ENCODE measurements at regions not wholly inside any gene's neighbourhood (a gene's known extent, or its start where the extent isn't known, plus 50 kb on each side); places are given as distances from the start of the nearest gene placed in this dataset.

DNA sequence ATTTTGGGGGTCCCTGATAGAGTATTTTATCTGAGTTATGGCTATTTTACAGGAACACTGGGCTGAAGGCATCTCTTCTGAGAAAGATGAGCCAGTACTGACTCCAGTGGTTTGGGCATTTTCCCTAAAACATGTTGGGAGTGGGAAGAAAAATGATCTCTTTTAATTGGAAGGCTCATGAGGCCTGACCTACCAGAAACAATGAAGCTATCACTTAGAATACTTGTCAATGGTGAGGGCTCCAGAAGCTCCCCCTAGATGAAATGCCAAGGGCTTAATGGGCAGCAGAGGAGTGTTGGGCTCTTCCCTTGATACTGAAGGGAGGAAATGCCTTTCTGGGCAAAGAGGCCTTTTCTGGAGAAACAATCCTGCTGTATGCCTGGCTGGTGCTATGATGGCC lies 63.5 kb upstream of the BDNF start:
- Histone ChIP-seq H3K27me3 (ENCODE audit: control insufficient read depth in 4 of 4, insufficient read depth in 4 of 4, low read length in 3 of 4) (no peaks in the 10 kb centered on the region), H3K9me3 (ENCODE audit: control insufficient read depth in 4 of 4, low read length in 3 of 4) (no peaks in the 10 kb centered on the region), H3K27ac (ENCODE audit: low read depth in 1 of 2, low read length in 2 of 2) (no peak overlapping the region), H3K36me3 (ENCODE audit: control insufficient read depth in 4 of 4, insufficient read depth in 3 of 4, low read depth in 1 of 4, low read length in 3 of 4) (no peaks in the 10 kb centered on the region), H3K4me3 (ENCODE audit: low read depth in 1 of 3, low read length in 3 of 3) (no peak overlapping the region), H3K4me1 (ENCODE audit: control insufficient read depth in 4 of 4, insufficient read depth in 4 of 4, low read length in 3 of 4) (no peaks in the 10 kb centered on the region), H3K9ac (ENCODE audit: low read depth in 1 of 2, low read length in 2 of 2) (no peak overlapping the region)
- DNase-seq (ENCODE audit: low spot score): no peak
- TF ChIP-seq, protein P1, sequence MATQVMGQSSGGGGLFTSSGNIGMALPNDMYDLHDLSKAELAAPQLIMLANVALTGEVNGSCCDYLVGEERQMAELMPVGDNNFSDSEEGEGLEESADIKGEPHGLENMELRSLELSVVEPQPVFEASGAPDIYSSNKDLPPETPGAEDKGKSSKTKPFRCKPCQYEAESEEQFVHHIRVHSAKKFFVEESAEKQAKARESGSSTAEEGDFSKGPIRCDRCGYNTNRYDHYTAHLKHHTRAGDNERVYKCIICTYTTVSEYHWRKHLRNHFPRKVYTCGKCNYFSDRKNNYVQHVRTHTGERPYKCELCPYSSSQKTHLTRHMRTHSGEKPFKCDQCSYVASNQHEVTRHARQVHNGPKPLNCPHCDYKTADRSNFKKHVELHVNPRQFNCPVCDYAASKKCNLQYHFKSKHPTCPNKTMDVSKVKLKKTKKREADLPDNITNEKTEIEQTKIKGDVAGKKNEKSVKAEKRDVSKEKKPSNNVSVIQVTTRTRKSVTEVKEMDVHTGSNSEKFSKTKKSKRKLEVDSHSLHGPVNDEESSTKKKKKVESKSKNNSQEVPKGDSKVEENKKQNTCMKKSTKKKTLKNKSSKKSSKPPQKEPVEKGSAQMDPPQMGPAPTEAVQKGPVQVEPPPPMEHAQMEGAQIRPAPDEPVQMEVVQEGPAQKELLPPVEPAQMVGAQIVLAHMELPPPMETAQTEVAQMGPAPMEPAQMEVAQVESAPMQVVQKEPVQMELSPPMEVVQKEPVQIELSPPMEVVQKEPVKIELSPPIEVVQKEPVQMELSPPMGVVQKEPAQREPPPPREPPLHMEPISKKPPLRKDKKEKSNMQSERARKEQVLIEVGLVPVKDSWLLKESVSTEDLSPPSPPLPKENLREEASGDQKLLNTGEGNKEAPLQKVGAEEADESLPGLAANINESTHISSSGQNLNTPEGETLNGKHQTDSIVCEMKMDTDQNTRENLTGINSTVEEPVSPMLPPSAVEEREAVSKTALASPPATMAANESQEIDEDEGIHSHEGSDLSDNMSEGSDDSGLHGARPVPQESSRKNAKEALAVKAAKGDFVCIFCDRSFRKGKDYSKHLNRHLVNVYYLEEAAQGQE (IDR thresholded peaks at IDR 0.05): no peak

DNA sequence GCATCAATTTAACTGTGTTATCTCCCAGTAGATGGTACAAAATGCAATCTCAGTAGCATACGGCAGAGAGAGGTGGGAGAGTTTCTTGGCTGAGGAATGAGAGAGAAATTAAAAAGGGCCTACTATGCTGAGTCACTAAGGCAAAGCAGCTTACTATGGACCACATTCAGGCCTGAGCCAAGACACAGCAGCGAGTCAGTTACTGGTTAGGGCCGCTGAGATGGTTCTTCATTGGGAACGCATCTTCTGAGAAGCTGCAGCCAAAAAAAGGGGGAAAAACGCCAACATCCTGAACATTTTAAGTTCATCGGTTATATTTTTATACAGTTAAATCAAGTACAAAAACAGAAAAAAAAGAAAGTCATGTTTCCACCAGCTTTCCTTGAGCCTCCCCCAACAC lies 61.1 kb upstream of the BDNF start:
- Histone ChIP-seq H3K27me3 (ENCODE audit: control insufficient read depth in 4 of 4, insufficient read depth in 4 of 4, low read length in 3 of 4) (no peaks in the 10 kb centered on the region), H3K9ac (ENCODE audit: low read depth in 1 of 2, low read length in 2 of 2) (no peak overlapping the region), H3K36me3 (ENCODE audit: control insufficient read depth in 4 of 4, insufficient read depth in 3 of 4, low read depth in 1 of 4, low read length in 3 of 4) (no peaks in the 10 kb centered on the region), H3K9me3 (ENCODE audit: control insufficient read depth in 4 of 4, low read length in 3 of 4) (no peaks in the 10 kb centered on the region), H3K27ac (ENCODE audit: low read depth in 1 of 2, low read length in 2 of 2) (no peak overlapping the region), H3K4me1 (ENCODE audit: control insufficient read depth in 4 of 4, insufficient read depth in 4 of 4, low read length in 3 of 4) (no peaks in the 10 kb centered on the region), H3K4me3 (ENCODE audit: low read depth in 1 of 3, low read length in 3 of 3) (no peak overlapping the region)
- no peak for DNase-seq (ENCODE audit: low spot score)
- no peak for TF ChIP-seq TAF1 (conservative IDR thresholded peaks at IDR 0.05)
- TF ChIP-seq GABPA (IDR thresholded peaks at IDR 0.05 in 1 of 2, conservative IDR thresholded peaks at IDR 0.05 in 1 of 2): no peak
- WGBS: 78% methylated on average over 6 of the region's 6 CpGs

DNA sequence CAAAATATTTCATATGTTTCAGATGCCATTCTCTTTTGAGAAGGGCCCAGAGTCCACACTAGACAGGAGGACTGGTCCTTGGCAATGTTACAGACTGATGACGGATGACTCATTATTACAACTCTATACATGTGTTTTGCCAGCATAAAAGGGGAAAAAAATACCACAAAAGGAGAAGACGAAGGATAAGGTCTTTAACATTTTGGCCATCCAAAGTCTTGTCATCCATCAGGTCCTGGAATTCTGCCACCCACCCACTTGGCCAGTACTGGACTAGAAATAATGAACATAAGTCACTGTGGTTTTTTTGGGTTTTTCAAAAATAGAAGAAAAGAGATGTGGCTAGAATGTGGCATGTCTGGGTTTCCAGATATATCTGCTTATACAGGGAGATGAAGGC lies 57.7 kb upstream of the BDNF start:
- Histone ChIP-seq H3K27me3 (ENCODE audit: control insufficient read depth in 4 of 4, insufficient read depth in 4 of 4, low read length in 3 of 4) (no peaks in the 10 kb centered on the region), H3K36me3 (ENCODE audit: control insufficient read depth in 4 of 4, insufficient read depth in 3 of 4, low read depth in 1 of 4, low read length in 3 of 4) (no peaks in the 10 kb centered on the region), H3K9ac (ENCODE audit: low read depth in 1 of 2, low read length in 2 of 2) (no peak overlapping the region), H3K9me3 (ENCODE audit: control insufficient read depth in 4 of 4, low read length in 3 of 4) (no peaks in the 10 kb centered on the region), H3K4me3 (ENCODE audit: low read depth in 1 of 3, low read length in 3 of 3) (no peak overlapping the region), H3K4me1 (ENCODE audit: control insufficient read depth in 4 of 4, insufficient read depth in 4 of 4, low read length in 3 of 4) (no peaks in the 10 kb centered on the region), H3K27ac (ENCODE audit: low read depth in 1 of 2, low read length in 2 of 2) (no peak overlapping the region)
- TF ChIP-seq NR2F2 (IDR thresholded peaks at IDR 0.05) (no peak), SP1 (IDR thresholded peaks at IDR 0.05) (no peak), FOXA1 (IDR thresholded peaks at IDR 0.05) (no peak), JUND (IDR thresholded peaks at IDR 0.05) (no peak), FOXA2 (IDR thresholded peaks at IDR 0.05) (no peak), RAD21 (IDR thresholded peaks at IDR 0.05) (no peak), YY1 (IDR thresholded peaks at IDR 0.05) (no peak), TAF1 (conservative IDR thresholded peaks at IDR 0.05) (no peak), GABPA (IDR thresholded peaks at IDR 0.05 in 1 of 2, conservative IDR thresholded peaks at IDR 0.05 in 1 of 2) (no peak)
- TF ChIP-seq, protein P2, sequence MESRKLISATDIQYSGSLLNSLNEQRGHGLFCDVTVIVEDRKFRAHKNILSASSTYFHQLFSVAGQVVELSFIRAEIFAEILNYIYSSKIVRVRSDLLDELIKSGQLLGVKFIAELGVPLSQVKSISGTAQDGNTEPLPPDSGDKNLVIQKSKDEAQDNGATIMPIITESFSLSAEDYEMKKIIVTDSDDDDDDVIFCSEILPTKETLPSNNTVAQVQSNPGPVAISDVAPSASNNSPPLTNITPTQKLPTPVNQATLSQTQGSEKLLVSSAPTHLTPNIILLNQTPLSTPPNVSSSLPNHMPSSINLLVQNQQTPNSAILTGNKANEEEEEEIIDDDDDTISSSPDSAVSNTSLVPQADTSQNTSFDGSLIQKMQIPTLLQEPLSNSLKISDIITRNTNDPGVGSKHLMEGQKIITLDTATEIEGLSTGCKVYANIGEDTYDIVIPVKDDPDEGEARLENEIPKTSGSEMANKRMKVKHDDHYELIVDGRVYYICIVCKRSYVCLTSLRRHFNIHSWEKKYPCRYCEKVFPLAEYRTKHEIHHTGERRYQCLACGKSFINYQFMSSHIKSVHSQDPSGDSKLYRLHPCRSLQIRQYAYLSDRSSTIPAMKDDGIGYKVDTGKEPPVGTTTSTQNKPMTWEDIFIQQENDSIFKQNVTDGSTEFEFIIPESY (IDR thresholded peaks at IDR 0.05): no peak
- WGBS: 78% methylated on average over 2 of the region's 2 CpGs
- DNase-seq (ENCODE audit: low spot score): no peak

Measured in liver (tissue), 7 donors.